A172 (cell line): ENCODE measurements at regions not wholly inside any gene's neighbourhood (a gene's known extent, or its start where the extent isn't known, plus 50 kb on each side); places are given as distances from the start of the nearest gene placed in this dataset.
"Not testable (repeated sequence)": the region's sequence is repeated elsewhere in the genome, so short reads cannot be mapped to it uniquely, and the experiment has no call there.

Experiments
- DNase-seq: peaks from one replicate; pipeline ENCODE4 v3.0.0-alpha.2; 2015; ENCODE audit warnings: low spot score

DNA sequence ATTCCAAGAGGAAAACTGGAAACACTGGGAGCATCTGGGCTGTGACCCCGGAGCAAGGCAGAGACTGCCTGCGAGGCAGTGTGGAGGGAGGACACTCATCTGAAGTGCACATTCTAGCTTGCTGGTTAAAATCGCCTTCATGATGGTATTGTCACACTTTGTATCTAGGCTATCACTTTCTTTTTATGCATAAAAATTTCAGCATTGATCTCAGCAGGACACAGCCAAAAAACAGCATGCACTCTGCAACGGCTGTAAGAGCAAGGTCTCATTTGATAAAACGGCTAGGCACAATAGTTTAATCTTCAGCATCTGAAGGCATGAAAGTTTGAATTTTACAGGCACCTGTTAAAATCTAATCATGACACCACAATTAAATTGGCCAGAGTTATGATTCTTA lies 110.8 kb upstream of the IRX1 start:
- no peak for DNase-seq

DNA sequence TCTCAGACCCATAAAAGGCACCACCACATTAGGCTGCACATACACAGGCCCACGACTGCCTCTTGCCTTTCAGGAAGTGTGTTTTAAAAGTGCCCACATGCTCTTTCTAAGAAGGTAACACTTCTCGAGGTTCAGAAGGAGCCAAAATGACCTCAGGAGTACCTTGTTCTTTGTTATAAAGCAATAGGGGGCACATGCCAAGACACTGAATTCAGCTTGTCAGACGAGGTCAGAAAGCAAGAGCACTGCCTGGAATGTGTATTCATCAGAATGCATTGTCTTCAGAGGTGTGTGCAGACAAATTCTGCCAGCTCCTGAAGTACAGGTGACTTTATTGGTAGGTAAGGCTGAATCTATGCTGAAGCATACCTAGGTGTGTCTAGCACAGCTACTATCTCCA lies 114.5 kb upstream of the IRX1 start:
- no peak for DNase-seq

DNA sequence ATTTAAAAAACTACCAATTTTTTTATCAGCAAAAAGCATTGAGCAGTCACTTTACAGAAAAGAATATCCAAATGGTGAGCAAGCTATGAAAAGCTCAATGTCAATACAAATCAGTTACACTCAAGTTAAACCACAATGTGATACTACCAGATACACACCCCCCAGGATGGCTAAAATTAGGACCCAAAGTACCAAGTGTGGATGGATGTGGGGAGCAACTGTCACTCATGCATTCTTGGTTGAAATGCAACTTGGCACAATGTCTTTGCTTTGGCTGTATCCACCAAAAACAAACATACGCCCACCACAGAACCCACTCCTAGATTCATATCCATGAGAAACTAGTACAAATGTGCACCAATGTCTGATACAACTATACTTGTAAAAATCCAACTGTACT lies 120.0 kb upstream of the IRX1 start:
- no peak for DNase-seq

DNA sequence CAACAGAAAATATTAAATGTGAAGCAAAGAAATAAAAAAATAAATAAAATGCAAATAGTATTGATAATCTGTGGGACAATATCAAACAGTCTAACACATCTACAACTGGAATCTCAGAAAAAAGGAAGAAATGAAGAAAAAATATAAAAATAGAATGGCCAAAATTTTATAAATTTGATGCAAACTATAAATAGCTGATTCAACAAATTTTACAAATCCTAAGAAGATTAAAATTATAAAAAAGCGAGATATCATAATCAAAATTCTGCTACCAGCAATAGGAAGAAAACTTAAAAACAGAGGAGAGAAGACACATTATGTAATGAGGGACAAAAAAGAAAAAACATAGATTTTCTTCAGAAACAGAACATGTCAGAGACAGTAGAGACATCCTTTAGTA lies 129.2 kb upstream of the IRX1 start:
- no peak for DNase-seq

DNA sequence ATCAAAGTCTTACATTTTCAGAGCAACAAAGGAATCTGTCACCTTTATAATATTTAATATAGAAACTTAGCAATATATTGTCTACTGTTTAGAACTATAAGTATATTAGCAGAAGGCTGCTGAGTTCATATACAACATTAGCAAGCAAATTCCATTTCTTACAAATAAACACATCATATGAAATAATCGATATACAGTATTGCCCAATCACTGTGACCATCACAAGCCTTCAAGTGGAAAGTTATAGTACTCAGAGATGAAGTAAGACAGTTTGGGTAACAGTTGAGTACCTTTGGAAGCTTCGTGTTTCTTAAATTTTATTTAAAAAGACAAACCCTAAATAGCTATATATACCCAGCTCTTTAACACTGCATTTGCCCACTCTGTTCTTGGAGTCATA lies 135.2 kb upstream of the IRX1 start:
- no peak for DNase-seq

DNA sequence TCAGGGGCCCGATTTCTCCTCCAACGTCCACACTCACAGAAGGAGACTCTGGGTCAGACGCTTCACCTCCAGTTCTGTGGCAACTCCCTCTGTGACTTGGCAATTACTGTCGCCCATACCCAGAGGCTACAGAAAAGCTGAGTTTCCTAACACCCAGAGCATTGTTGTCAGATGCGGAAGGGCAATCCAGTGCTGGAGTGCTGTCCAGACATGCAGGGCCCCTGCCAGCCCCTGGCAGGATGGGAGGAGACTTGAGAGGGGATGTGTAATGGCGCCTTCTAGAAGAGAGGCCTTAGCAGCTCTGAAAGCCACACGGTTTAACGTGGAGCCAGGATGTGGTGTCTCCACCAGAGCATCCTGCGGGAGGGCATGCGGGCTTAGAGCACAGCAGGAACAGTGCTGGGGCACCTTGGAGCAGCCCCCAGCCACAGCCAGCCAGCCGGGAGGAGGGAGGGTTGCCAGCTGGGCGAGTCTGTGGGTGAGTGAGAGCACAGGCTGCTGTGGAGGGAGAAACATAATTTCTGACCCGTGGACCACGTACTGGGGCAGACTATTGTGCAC lies 139.4 kb upstream of the IRX1 start:
- DNase-seq = no peak

DNA sequence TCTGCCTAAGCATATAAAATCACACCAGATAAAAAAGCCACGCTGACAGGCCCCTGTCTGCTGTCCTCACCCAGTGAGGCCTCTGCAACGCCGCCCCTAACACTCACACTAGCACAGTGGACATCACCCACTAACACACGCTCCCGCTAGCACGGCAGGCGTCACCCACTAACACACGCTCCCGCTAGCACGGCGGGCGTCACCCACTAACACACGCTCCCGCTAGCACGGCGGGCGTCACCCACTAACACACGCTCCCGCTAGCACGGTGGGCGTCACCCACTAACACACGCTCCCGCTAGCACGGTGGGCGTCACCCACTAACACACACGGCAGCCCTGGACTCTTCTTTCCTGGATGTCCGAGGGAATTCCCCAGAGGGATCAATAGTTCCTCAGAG lies 141.6 kb upstream of the IRX1 start:
- not testable (repeated sequence) for DNase-seq

DNA sequence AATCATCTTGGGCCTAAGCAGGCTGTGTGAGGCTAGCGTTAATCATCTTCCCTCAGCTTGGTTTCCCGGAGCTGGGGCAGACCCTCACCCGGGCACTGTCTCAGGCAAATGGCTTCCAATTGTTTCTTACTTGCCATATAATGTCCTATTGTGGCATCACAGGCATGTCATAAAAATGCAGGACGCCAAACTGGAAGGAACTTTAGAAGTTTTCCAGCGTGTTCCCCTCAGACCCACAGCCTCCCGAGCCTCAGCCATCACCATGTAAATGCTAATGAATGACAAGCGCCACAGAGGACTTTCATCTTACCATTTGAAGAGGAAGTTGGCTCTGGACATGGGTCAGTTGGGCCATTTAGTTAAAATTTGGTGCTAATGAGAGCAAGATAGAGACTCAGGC lies 143.0 kb upstream of the IRX1 start:
- no peak for DNase-seq

DNA sequence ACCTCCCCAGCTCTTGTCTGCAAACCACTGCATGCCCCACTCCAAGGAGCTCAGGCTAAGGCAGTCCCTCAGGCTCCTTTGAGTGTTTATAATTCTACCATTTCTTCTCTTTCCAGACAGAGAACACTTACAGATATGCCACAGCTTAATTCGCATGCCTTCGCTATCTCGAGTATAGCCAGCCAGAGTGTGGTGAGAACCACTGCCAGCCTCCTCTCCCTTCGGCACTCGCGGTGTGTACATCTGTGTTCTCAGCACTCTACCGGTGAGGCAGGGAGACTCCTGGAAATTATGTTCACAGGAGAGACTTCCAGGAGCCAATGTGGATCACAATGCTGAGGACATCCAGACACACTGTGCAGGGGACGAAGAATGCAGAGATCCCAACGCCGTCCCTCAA lies 143.7 kb upstream of the IRX1 start:
- no peak for DNase-seq

DNA sequence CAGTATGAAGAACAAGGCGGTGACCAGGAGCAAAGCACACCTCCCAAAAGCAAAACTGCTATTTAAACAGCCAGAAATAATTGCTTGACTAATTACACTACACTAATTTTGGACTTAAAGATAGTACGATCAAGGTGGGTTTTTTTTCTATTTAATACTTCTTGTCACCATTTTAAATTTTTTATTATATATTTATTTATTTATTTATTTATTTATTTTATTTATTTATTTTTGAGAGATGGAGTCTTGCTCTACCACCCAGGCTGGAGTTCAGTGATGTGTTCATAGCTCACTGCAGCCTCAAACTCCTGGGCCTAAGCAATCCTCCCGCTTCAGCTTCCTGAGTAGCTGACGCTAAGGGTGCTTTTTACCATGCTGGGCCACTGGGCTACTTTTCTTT lies 146.2 kb upstream of the IRX1 start:
- DNase-seq = no peak

DNA sequence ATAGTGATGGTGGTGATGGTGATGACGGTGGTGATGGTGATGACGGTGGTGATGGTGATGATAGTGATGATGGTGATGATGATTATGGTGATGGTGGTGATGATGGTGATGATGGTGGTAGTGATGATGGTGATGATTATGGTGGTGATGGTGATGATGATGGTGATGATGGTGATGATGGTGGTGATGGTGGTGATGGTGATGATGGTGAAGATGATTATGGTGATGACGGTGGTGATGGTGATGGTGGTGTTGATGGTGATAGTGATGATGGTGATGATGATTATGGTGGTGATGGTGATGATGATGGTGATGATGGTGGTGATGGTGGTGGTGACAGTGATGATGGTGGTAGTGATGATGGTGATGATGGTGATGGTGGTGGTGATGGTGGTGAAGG lies 149.2 kb upstream of the IRX1 start:
- no peak for DNase-seq

DNA sequence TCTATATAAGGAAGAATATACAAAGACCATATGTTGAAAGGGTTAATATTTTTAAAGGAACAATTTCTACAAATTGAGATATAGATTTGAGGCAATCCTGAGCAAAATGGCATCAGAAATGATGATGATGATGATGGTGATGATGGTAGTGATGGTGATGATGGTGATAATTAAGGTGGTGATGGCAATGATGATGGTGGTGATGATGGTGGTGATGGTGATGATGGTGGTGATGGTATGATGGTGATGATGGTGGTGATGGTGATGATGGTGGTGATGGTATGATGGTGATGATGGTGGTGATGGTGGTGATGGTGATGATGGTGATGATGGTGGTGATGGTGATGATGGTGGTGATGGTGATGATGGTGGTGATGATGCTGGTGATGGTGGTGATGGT lies 150.1 kb upstream of the IRX1 start:
- DNase-seq = not testable (repeated sequence)

DNA sequence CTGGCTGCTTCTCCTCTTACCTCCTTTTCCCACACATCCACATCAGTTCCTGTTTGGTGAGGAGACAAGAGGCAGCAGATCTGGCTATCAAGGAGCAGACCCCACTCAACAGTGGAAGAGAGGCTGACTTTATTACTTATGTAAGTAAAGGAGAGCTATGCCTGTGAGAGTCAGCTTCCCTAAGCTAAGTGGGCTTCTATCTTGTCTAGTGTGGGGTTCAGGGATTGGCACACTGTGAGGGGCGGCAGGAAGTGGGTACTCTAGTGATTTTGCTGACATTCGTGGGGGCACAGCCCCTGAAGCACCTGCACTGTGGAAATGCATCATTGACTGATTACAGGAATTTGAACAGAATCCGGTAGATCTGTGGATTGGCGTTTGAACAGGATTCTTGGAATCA lies 163.5 kb upstream of the IRX1 start:
- DNase-seq = no peak

DNA sequence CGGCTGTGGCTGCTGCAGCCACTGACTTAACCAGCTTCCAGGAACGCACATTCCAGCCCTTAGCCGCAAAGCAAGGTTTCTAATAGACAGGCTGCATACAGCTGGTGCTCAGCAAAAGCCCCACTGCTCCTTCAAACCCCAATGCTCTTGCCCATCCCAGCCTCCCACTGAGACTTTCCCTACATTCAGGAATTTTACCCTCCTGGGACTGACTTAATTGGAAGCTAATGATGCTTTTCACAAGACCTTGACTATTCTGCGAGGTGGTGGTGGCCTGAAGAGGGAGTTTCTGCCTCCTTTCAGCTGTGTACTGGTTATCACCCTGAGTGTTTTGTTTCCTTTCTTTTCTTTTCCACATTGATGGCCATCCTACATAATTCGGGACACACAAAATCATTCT lies 164.9 kb upstream of the IRX1 start:
- no peak for DNase-seq

DNA sequence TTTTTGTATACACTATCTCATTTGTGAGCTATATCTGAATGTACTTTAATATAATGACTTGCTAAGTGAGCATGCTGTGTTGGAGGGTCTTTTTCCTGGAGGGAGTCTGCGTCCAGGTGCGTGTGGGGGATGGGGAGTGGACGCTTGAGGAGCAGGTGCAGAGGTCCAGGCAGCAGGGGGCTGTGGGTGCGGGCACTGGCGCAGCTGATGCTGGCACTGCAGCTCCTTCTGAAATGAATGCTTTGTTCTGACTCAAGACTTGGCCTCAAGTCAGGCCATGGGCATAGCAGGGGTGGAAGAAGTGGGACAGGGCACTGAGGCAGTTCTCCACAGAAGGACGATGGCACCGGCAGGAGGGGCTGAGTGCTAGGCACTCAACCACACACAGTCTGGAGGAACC lies 165.7 kb upstream of the IRX1 start:
- DNase-seq = no peak

DNA sequence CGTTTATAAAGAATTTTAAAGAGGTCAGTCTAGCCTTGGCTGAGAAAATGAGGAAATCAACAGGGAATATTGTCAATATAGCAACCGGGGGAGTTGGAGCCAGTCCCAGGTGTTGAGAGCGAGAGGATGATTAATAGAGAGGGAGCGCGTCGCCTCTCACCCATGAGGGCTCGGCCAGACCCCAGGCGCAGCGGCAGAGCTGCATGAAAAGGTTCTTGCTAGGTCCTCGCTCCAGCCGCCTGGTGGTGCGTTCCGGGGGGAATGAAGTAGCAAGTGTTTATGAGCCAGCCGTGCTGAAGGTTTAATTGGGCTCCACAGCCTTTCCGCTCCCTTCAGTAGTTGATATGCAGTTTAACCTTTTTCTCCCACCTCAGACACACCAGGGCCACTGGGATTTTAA lies 167.3 kb upstream of the IRX1 start:
- DNase-seq = no peak

DNA sequence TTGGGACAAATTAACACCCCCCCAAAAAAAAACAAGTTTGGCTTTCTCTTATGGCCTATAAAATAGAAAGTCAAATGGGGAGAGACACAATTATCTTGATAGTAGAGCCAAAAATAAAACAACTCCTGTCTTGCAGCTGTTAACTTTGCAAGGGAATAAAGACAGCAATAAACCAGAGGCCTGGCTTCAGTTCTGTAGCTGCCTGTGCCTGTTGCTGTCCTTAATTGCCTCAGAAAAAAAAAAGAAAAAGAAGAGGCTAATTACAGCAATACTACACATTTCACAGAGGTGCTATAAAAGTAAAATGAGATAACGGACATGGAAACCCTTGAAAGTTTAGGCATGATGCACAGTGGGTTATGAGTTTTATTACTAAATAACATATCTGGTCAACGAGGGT lies 170.7 kb upstream of the IRX1 start:
- no peak for DNase-seq

DNA sequence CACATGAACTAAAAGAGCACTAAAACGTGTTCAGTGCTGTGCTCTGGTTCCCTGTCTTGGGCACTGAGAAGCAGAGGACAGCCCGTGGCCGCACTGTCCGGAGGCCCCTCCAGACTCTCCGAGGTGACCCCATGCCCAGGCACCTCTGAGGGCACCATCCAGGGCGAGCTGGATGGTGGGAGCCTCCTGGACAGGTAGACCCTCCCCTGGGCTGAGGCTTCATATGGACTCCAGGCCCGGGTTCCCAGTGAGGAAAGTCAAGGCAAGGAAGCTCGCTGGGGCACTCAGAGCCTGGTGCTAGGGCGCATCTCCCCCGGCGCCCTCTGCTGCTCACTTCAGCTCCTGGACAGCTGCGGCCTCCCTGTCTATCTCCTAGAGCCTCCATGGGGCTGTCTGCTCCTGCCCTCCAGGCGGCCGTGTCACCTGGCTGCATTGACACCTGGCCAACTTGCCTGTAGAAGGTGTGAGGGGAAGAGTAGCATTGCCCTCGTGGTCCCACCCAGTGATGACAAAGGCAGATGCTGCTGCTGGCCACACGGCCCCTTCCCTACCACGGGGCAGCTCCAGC lies 178.2 kb upstream of the IRX1 start:
- DNase-seq = no peak

DNA sequence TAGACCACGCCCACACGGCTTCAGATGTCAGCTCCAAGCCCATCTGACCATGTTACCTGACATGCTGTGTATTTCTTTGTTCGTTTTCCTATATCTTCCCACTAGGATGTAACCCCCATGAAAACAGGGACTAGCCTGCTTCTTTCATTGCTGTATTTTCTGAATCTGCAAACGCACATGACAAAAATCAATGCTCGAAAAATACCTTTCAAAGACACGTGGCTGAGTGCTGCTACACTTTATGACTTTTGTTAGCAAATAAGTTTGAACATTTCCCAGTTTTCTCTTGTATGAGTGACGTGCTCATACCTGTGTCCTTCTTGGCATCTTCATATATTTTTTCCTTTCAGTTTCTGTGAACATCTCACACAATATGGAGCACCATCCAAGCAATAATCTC lies 181.3 kb upstream of the IRX1 start:
- DNase-seq = no peak

DNA sequence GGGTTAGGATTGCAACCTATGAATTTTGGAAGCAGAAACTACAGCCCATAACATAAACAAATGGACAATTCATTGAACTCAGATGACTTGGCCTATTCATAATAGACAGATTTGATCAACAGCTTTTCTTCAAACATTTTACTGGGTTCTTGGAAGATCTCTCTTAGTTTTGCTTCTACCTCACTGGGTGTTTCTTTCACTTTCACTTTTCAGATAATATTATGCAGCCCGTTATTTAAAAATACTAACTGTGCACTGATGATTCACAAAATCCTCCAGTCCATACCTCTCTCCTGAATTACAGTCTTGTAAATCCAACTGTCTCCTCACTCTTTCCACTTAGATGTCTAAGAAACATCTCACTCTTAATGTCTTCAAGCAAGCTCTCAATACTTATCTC lies 183.5 kb upstream of the IRX1 start:
- no peak for DNase-seq

DNA sequence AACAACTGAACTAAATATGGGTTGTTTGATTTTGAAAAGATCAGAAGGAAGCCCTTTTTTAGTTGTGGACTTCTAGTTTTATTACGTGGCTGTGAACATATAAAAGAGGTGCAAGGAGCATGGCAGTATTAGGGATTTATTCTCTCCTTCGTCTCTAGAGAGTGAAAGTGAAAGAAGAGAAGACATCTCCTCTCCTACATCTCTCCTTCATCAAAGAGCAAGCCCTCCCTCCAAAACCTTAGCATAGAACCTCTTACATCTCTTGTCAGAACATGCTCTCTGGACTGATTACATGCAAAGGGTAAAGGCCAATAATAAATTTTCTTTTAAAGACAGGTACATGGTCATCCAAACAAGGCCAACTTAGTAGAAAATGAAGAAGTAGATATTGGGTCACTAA lies 184.3 kb upstream of the IRX1 start:
- no peak for DNase-seq

DNA sequence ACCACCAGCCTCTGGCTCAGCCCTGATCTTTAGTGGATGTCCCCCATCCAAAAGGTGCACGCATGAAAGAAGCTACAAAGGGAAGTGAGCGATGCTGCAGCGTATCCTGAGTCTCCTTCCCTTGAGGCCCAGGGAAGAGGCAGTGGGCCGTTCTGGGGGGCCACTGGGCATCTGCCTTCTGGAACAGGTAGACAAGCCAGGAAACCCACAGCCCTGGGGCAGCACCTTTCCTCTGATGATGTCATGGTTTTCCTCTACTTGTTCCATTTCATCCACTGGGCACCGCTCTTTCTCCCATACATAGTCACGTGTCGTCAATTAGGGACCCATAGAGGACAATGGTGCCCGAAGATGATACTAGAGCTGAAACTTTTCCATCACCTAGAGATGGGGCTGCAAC lies 194.0 kb upstream of the IRX1 start:
- DNase-seq = no peak

DNA sequence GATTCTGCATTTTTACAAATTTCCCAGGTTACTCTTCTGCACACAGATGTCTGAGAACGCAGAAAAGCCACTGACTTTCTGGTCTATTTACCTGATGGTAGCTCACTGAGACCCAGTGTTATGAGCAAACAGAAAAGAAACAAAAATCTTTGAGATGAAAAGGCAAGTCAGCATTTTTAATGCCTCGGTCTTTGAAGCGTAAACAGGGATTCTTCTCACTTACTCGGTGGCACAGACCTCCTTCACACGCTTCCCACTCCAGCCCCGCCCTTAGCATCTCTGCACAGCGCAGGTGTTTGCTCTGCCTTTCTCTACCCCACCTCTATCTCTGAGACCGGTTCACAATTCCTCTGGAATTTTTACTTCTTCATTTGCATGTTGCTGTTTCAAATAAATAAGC lies 195.0 kb upstream of the IRX1 start:
- no peak for DNase-seq

DNA sequence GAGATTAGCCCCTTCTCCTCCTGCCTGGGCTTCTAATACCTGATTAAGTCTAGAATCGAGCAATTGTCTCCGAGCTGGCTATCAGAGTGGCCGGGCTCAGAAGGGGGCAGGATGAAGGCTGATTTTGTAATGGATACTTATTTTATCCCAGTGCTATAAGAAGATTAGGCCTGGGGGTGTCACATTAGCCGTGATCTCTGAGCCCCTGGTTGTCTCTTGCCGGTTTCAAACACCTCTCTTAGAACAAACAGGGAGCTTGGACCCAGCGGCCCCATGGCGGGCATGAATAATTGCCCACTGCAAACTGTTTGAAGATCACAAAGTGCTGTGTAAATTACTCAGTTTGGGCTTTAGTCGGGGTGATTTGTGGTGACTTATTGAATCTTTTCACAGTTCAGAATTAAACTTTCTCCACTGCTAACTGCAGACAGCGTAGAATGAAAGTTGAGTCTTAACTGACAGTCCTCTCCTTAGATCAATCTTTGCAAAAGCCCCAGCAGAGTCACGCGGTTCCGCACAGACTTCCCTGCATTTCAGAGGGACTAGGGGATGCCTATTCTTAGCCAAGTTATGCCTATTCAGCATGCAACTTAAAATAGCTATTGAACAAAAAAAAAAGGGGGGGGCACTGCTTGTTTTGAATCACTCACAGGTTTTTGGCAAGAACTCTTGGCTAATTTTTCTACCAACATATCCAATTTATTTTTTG lies 200.6 kb upstream of the IRX1 start:
- DNase-seq = no peak
